SK-N-MC (cell line): ENCODE measurements at regions not wholly inside any gene's neighbourhood (a gene's known extent, or its start where the extent isn't known, plus 50 kb on each side); places are given as distances from the start of the nearest gene placed in this dataset.

Experiments used
- EZH2 ChIP-seq: fragments of 200-600 bp; sonication (generic); IDR thresholded peaks from one replicate; pipeline ENCODE4 v1.6.1; 2017; ENCODE audit warnings: antibody characterized with exemption
- FOXP2 ChIP-seq: optimal IDR thresholded peaks from 2 replicates; pipeline ENCODE3; 2011; ENCODE audit warnings: mild to moderate bottlenecking, moderate library complexity; ENCODE audit not compliant: insufficient read depth; ENCODE audit errors: extremely low read length, control extremely low read depth
- POLR2AphosphoS5 ChIP-seq: IDR thresholded peaks from 2 replicates; pipeline ENCODE4 v1.6.1; 2012; ENCODE audit warnings: mild to moderate bottlenecking, low read depth, low read length, borderline replicate concordance

DNA sequence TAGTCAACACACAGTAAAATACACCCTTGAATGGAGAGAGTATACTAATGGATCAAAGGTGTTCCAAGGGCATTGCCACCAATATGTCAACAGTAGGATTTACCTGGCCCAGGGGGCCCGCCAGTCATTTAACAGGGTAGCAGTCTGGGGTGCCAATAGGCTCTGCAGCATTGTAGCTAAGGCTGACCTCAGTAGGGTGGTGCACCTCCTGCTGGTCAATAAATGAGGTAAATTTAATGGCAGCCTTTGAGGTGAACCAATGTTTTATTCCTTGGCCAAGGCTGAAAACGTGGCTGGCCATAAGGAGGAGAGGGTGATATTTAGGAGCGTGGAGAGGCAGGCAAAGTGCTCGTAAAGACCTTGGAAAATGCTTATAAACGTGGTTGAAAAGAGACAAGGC is 147.2 kb downstream of the RPS12 start:
- TF ChIP-seq POLR2AphosphoS5, result no peak
- no peak for TF ChIP-seq EZH2
- no peak for TF ChIP-seq FOXP2
